ENCODE measurements at regions not wholly inside any gene's neighbourhood (a gene's known extent, or its start where the extent isn't known, plus 50 kb on each side); places are given as distances from the start of the nearest gene placed in this dataset.
A peak's percentile ranks its signal among the peaks of the same experiment; 100 is the strongest.
"Not testable (repeated sequence)": the region's sequence is repeated elsewhere in the genome, so short reads cannot be mapped to it uniquely, and the experiment has no call there.

- H3K4me3 Mint-ChIP-seq: no peak overlapping the region
- H3K4me1 Mint-ChIP-seq (ENCODE audit: low read depth): peaks cover 11% of the 10 kb centered on the region
- H3K9me3 Mint-ChIP-seq: no peaks in the 10 kb centered on the region
- H3K36me3 Mint-ChIP-seq (ENCODE audit: insufficient read depth in 2 of 2): peaks cover 0 to 2% of the 10 kb centered on the region in 2 donors
- H3K27ac Mint-ChIP-seq: no peak overlapping the region
- no peak for ATAC-seq (replicated peaks in 1 of 2)
- no peak for DNase-seq
- H3K27me3 Mint-ChIP-seq (ENCODE audit: low read depth): peaks cover 32% of the 10 kb centered on the region
Observed at GRCh38 chr1:148289647-148290046, 137.6 kb upstream of the NBPF11 start.

DNA sequence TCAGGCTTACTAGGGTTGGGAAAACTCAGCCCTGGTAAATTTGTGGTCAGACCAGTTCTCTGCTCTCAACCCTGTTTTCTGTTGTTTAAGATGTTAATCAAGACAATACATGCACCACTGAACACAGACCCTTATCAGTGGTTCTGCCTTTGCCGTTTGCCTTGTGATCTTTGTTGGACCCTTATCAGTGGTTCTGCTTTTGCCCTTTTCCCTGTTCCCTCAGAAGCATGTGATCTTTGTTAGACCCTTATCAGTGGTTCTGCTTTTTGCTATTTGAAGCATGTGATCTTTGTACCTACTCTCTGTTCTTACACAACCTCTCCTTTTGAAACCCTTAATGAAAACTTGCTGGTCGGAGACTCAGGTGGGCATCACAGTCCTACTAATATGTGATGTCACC lies 133.9 kb upstream of the NBPF11 start:
- not testable (repeated sequence) for H3K36me3 Mint-ChIP-seq (ENCODE audit: insufficient read depth in 2 of 2); DNase-seq; H3K4me3 Mint-ChIP-seq; H3K27ac Mint-ChIP-seq; ATAC-seq (replicated peaks in 1 of 2); H3K9me3 Mint-ChIP-seq; H3K4me1 Mint-ChIP-seq (ENCODE audit: low read depth)
- peaks cover 24% of the 10 kb centered on the region for H3K27me3 Mint-ChIP-seq (ENCODE audit: low read depth)

GRCh38 chr1:148280831-148281572 lies 128.9 kb upstream of the NBPF11 start:
- peak overlapping the region; percentile 85 to 99 for H3K4me3 Mint-ChIP-seq
- H3K36me3 Mint-ChIP-seq (ENCODE audit: insufficient read depth in 2 of 2); DNase-seq; H3K9me3 Mint-ChIP-seq: not testable (repeated sequence)
- H3K27me3 Mint-ChIP-seq (ENCODE audit: low read depth): peaks cover 38% of the 10 kb centered on the region
- H3K27ac Mint-ChIP-seq: peak overlapping the region; percentile 85
- H3K4me1 Mint-ChIP-seq (ENCODE audit: low read depth): peaks cover 21% of the 10 kb centered on the region
- ATAC-seq (replicated peaks in 1 of 2): peak; percentile 78 to 85

DNA sequence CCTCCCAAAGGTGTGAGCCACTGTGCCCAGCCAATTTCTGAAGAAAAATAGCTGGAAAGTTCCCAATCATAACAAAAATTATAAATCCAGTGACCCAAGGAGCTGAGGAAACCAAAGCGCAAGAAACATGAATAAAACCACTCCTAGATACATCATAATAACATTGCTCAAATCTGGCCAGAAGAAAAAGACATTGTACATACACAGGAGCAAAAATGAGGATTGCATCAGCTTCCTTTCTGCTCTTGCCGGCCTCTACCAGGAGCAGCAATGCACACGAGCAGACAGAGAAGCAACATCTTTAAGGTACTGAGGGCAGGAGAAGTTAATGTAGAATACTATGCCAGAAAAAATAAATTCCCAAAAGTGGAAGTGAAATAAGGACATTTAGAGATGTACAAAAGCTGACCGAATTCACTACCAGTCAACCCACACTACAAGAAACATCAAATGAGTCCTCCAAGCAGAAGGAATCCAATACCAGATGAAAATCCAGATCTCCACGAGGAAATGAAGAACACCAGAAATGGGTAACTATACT lies 127.0 kb upstream of the NBPF11 start:
- peaks cover 21% of the 10 kb centered on the region for H3K4me1 Mint-ChIP-seq (ENCODE audit: low read depth)
- H3K27ac Mint-ChIP-seq: peak overlapping the region; percentile 100
- peak overlapping the region; percentile 85 to 99 for H3K4me3 Mint-ChIP-seq
- not testable (repeated sequence) for DNase-seq; H3K9me3 Mint-ChIP-seq; ATAC-seq (replicated peaks in 1 of 2); H3K36me3 Mint-ChIP-seq (ENCODE audit: insufficient read depth in 2 of 2)
- peaks cover 47% of the 10 kb centered on the region for H3K27me3 Mint-ChIP-seq (ENCODE audit: low read depth)

DNA sequence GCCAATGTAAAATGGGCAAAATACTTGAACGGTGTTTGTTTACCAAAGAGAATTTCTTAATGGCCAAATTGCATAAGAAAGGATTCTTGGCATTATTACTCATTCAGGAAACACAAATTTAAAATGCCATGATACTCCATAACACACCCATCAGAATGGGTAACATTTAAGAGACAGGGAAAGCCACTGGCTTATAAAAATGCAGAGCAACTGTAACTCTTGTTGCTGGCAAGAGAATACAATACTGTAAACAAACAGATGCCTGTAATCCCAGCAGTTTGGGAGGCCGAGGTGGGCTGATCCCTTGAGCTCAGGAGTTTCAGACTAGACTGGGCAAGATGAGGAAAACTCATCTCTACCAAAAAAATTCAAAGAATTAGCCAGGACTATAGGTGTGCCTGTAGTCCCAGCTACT lies 125.8 kb upstream of the NBPF11 start:
- Mint-ChIP-seq H3K27ac (peak overlapping the region; percentile 65), H3K4me3 (peak overlapping the region in 1 of 2 donors; percentile 39), H3K27me3 (ENCODE audit: low read depth) (peaks cover 59% of the 10 kb centered on the region), H3K4me1 (ENCODE audit: low read depth) (peaks cover 21% of the 10 kb centered on the region)
- not testable (repeated sequence) for H3K36me3 Mint-ChIP-seq (ENCODE audit: insufficient read depth in 2 of 2); DNase-seq; ATAC-seq (replicated peaks in 1 of 2); H3K9me3 Mint-ChIP-seq

- not testable (repeated sequence) for H3K4me3 Mint-ChIP-seq; H3K27me3 Mint-ChIP-seq (ENCODE audit: low read depth); DNase-seq; H3K9me3 Mint-ChIP-seq; H3K36me3 Mint-ChIP-seq (ENCODE audit: insufficient read depth in 2 of 2); H3K27ac Mint-ChIP-seq; ATAC-seq (replicated peaks in 1 of 2)
- H3K4me1 Mint-ChIP-seq (ENCODE audit: low read depth): peaks cover 20% of the 10 kb centered on the region
Observed at GRCh38 chr1:148267066-148267465, 115.0 kb upstream of the NBPF11 start.

DNA sequence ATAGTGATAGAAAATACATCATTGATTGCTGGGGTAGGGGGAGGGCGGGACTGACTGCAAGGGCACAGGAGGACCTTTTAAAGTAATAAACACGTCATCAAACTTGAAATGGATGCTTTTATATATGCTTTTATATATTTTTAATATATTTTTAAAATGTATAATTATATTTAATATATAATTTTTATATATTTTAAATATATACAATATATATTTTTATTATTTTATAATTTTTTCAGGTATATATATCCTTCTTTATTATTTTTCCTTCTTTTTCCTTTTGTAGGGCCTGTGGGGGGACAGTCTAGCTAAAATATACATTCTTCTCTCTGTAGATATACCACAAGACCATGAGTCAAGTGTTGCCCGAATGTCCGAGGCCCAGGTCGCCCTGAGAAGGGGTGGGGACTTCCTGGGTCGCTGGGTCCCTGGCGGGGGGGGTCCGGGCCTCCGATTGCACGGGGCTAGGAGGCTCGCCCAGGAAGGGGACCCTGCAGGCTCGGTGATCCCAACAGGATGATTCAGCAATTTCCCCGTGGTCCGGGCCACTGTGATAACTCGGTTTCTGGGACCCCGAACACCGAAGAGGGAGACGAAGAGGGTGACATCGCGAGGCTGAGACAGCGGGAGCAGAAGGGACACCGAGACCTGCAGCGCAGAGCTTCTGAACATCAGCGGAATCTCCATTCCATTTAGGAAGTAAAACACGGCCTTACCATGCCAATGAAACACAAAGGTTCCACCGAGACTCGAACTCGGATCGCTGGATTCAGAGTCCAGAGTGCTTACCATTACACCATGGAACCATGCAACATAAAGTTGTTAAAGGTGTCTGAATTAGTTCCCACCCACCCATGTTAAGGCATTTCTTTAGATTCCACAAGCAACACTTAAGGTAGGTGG lies 112.5 kb upstream of the NBPF11 start:
- peak; percentile 32 to 38 for DNase-seq
- Mint-ChIP-seq H3K36me3 (ENCODE audit: insufficient read depth in 2 of 2) (no peaks in the 10 kb centered on the region), H3K9me3 (no peaks in the 10 kb centered on the region), H3K27ac (peak overlapping the region; percentile 84), H3K4me1 (ENCODE audit: low read depth) (peaks cover 20% of the 10 kb centered on the region), H3K27me3 (ENCODE audit: low read depth) (peaks cover 7% of the 10 kb centered on the region), H3K4me3 (peak overlapping the region; percentile 84 to 91)
- peak in 1 of 2 donors; percentile 21 for ATAC-seq (replicated peaks in 1 of 2)

DNA sequence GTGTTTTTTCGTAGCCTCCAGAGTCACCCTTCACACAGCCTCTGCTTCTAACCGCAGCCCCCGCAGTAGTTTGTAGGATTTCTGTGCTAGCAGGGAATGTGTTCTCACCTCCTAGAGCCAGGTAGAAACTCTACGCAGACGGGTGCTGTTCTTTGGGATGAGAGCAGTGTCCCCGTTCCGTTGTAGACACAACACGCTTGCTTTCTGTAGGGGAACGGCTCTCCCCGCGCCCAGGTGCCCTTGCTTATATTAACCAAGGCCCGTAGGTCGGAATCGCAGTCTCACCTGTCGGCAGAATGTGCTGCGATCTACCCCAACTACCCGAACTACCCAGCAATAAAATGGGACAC lies 111.8 kb upstream of the NBPF11 start:
- Mint-ChIP-seq H3K4me1 (ENCODE audit: low read depth) (peaks cover 20% of the 10 kb centered on the region), H3K27me3 (ENCODE audit: low read depth) (peaks cover 7% of the 10 kb centered on the region), H3K4me3 (peak overlapping the region; percentile 84 to 91), H3K9me3 (no peaks in the 10 kb centered on the region), H3K36me3 (ENCODE audit: insufficient read depth in 2 of 2) (no peaks in the 10 kb centered on the region), H3K27ac (peak overlapping the region; percentile 92)
- DNase-seq (peak in 1 of 2 donors; percentile 71), ATAC-seq (replicated peaks in 1 of 2) (no peak)

DNA sequence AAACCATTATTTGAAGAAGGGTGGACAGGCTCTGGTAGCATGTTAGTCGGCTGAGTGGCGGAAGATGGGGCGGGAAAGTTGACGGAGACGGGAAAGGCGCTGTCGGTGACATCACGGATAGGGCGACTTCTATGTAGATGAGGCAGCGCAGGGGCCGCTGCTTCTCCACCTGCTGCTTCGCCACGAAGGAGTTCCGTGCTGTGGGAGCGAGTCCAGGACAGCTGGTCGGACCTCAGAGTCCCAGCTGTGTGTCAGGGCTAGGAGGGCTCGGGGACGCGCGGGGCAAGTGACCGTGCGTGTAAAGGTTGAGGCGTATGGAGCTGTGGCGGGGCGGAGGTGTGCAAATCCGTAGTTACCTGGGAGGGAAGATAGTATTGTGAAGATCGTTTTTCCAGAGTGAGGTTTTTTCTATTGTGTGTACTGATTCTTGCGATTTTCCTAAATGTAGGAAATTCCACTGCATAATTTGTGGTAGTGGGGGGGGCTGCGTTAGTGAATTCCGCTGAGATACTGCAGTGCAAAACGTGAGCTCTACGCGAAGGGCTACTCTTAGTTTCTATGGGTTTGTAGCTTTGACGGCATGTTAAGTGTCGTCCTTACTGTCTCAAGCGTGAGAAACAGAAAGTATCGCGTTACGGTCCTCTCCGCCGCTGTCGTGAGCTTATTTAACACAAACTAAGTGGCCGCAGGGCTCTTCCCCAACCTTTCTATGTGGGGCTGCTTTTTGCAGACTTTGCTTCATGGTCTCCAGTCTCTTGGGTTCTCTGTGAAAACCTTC lies 111.2 kb upstream of the NBPF11 start:
- peak; percentile 86 to 87 for ATAC-seq (replicated peaks in 1 of 2)
- Mint-ChIP-seq H3K27me3 (ENCODE audit: low read depth) (peaks cover 7% of the 10 kb centered on the region), H3K4me1 (ENCODE audit: low read depth) (peaks cover 20% of the 10 kb centered on the region), H3K36me3 (ENCODE audit: insufficient read depth in 2 of 2) (no peaks in the 10 kb centered on the region), H3K27ac (peak overlapping the region; percentile 92), H3K9me3 (no peaks in the 10 kb centered on the region), H3K4me3 (peak overlapping the region; percentile 84 to 91)
- DNase-seq: peak; percentile 72 to 81

DNA sequence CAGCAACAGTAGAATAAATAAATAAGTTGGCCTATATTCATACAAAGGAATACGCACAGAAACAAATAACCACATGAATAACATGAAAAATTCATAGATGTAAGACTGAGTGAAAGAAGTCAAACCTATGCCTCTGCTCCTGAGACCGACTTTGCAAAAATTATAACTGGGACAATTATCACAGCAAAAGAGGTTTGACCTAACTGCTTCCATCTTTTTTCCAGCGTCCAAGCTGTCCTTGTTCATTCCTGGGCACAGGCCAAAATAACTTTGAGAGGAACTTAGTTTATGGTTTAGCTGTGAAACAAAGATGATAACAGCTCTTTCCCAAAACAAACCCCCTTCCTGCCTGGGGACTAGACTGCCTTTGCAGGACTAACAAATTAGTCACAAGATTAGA lies 109.6 kb upstream of the NBPF11 start:
- H3K4me1 Mint-ChIP-seq (ENCODE audit: low read depth): peaks cover 20% of the 10 kb centered on the region
- DNase-seq; H3K4me3 Mint-ChIP-seq; H3K9me3 Mint-ChIP-seq; H3K27me3 Mint-ChIP-seq (ENCODE audit: low read depth); ATAC-seq (replicated peaks in 1 of 2); H3K36me3 Mint-ChIP-seq (ENCODE audit: insufficient read depth in 2 of 2); H3K27ac Mint-ChIP-seq: not testable (repeated sequence)

DNA sequence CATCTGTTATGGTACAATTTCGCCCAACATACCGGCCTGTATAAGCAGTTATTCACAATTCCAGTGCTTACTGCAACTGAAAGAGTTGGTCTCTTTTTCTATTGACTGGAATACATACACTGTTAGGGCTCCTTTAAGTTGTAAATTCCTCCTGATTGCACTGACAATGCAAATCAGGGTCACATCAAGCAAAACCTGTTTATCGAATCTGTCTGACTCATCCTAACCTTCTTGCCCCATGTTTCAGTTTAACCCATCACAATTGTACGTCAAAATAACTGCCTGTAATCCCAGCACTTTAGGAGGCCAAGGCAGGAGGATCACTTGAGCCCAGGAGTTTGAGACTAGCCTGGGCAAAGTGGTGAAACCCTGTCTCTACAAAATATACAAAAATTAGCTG lies 105.8 kb upstream of the NBPF11 start:
- DNase-seq: not testable (repeated sequence)
- peak in 1 of 2 donors; percentile 27 for ATAC-seq (replicated peaks in 1 of 2)

GRCh38 chr1:148254611-148255429 lies 102.7 kb upstream of the NBPF11 start:
- peak overlapping the region; percentile 14 to 17 for H3K4me3 Mint-ChIP-seq
- H3K4me1 Mint-ChIP-seq (ENCODE audit: low read depth); H3K27me3 Mint-ChIP-seq (ENCODE audit: low read depth); H3K36me3 Mint-ChIP-seq (ENCODE audit: insufficient read depth in 2 of 2); H3K9me3 Mint-ChIP-seq; H3K27ac Mint-ChIP-seq: not testable (repeated sequence)
- ATAC-seq (replicated peaks in 1 of 2) (peak; percentile 69 to 77), DNase-seq (peak; percentile 17 to 27)

More for the DNA sequence above, 105.8 kb upstream of the NBPF11 start:
- peaks cover 13% of the 10 kb centered on the region for H3K4me1 Mint-ChIP-seq (ENCODE audit: low read depth)
- H3K36me3 Mint-ChIP-seq (ENCODE audit: insufficient read depth in 2 of 2); H3K27me3 Mint-ChIP-seq (ENCODE audit: low read depth); H3K9me3 Mint-ChIP-seq; H3K4me3 Mint-ChIP-seq; H3K27ac Mint-ChIP-seq: not testable (repeated sequence)
